Brain microvascular endothelial cell (primary cell): ENCODE measurements at regions not wholly inside any gene's neighbourhood (a gene's known extent, or its start where the extent isn't known, plus 50 kb on each side); places are given as distances from the start of the nearest gene placed in this dataset.
"Not testable (repeated sequence)": the region's sequence is repeated elsewhere in the genome, so short reads cannot be mapped to it uniquely, and the experiment has no call there.

Source experiments
- DNase-seq: peaks from one replicate; pipeline ENCODE4 v3.0.0-alpha.2; 2020
- H3K27ac ChIP-seq: fragments of 250-450 bp; sonication (Bioruptor Pico); 2 replicates; pipeline ENCODE4 v1.5.1; 2020; ENCODE audit warnings: mild to moderate bottlenecking, moderate library complexity
- H3K27me3 ChIP-seq: fragments of 250-450 bp; sonication (Bioruptor Pico); replicated peaks from 2 replicates; pipeline ENCODE4 v1.5.1; 2020; ENCODE audit warnings: mild to moderate bottlenecking
- H3K36me3 ChIP-seq: fragments of 250-450 bp; sonication (Bioruptor Pico); replicated peaks from 2 replicates; pipeline ENCODE4 v1.5.1; 2020; ENCODE audit warnings: mild to moderate bottlenecking
- H3K4me3 ChIP-seq: 2 replicates; pipeline ENCODE4 v1.5.1; 2011; ENCODE audit warnings: low read depth, mild to moderate bottlenecking, control low read depth, low read length, moderate library complexity
- in situ Hi-C: cut with HindIII; loops from 2 replicates; pipeline ENCODE4 v1.10.0; 2017; ENCODE audit warnings: low sequenced_read_pairs, low pct_ligation_motif_present
- TF ChIP-seq, protein P1 (sequence below): IDR thresholded peaks from 2 replicates; pipeline ENCODE4 v1.5.1; 2011; ENCODE audit warnings: low read depth, mild to moderate bottlenecking, moderate library complexity, low read length, control low read depth, inconsistent platforms; ENCODE audit errors: missing control alignments

DNA sequence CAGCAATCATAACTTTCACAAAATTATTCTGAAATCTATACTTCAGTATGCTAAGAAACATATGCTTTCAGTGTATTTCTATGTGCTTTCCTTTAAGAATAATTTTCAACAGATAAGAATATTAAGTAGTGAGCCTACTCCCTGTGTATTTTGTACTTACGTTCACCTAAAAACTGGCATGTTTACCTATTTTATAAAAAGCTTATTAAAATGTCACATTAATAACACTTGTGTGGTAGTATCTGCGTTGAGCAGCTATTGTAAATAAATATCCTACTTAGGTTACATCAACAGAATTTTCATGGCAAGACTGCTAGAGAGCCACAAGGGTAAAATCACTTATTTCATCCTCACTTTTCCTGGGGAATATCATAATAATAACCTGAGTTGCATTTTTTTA lies 113.4 kb upstream of the SLITRK5 start:
- H3K36me3 ChIP-seq = no peaks in the 10 kb centered on the region
- in situ Hi-C loops = no loop called here
- no peak overlapping the region for H3K4me3 ChIP-seq
- no peaks in the 10 kb centered on the region for H3K27me3 ChIP-seq
- H3K27ac ChIP-seq = no peak overlapping the region
- DNase-seq = no peak
- TF ChIP-seq, protein P1, sequence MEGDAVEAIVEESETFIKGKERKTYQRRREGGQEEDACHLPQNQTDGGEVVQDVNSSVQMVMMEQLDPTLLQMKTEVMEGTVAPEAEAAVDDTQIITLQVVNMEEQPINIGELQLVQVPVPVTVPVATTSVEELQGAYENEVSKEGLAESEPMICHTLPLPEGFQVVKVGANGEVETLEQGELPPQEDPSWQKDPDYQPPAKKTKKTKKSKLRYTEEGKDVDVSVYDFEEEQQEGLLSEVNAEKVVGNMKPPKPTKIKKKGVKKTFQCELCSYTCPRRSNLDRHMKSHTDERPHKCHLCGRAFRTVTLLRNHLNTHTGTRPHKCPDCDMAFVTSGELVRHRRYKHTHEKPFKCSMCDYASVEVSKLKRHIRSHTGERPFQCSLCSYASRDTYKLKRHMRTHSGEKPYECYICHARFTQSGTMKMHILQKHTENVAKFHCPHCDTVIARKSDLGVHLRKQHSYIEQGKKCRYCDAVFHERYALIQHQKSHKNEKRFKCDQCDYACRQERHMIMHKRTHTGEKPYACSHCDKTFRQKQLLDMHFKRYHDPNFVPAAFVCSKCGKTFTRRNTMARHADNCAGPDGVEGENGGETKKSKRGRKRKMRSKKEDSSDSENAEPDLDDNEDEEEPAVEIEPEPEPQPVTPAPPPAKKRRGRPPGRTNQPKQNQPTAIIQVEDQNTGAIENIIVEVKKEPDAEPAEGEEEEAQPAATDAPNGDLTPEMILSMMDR = no peak

GRCh38 chr13:87561580-87561979 lies 109.6 kb upstream of the SLITRK5 start:
- DNase-seq, H3K4me3 ChIP-seq, in situ Hi-C loops, H3K27ac ChIP-seq, H3K36me3 ChIP-seq, H3K27me3 ChIP-seq: not testable (repeated sequence)

- Histone ChIP-seq H3K27me3 (no peaks in the 10 kb centered on the region), H3K4me3 (no peak overlapping the region), H3K27ac (no peak overlapping the region), H3K36me3 (no peaks in the 10 kb centered on the region)
- in situ Hi-C loops = no loop called here
- TF ChIP-seq, protein P1 = no peak
- DNase-seq = no peak
Measured at GRCh38 chr13:87570669-87571068, 100.5 kb upstream of the SLITRK5 start.

DNA sequence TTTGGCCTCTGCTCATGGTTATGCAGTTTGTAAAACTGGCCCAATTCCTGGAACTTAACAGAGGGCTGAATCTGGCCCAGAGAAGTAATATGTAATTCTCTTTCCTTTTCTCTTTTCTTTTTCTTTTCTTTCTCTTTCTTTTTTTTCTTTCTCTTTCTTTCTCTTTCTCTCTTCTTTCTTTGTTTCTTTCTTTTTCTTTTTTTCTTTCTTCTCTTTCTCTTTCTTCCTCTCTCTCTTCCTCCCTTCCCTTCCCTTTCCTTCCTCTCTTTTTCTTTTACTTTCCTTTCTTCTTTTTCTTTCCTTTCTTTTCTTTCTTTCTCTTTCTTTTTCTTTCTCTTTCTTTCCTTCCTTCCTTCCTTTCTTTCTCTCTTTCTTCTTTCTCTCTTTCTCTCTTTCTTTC lies 88.8 kb upstream of the SLITRK5 start:
- H3K27ac ChIP-seq = no peak overlapping the region
- TF ChIP-seq, protein P1 = no peak
- no peak for DNase-seq
- H3K4me3 ChIP-seq = no peak overlapping the region
- no peaks in the 10 kb centered on the region for H3K27me3 ChIP-seq
- no peaks in the 10 kb centered on the region for H3K36me3 ChIP-seq
- in situ Hi-C loops = no loop called here

DNA sequence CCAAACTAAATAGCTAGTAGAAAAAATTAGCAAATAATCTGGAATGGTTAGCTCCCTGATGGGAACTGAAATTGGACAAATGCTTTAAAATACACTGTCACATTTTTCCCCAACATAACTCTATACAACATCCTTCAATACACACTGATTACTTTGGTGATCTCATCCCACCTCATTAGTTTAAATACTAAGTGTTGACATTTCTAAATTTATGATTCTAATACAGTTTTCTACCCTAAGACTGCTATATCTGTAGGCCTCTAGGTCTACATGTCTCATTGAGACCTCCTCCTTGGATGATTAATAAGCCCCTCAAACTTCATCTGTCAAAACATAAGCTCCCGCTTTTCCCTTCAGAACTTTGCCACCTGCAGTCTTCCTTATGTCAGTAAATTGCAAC lies 80.7 kb upstream of the SLITRK5 start:
- in situ Hi-C loops = no loop called here
- no peak overlapping the region for H3K27ac ChIP-seq
- TF ChIP-seq, protein P1 = no peak
- H3K36me3 ChIP-seq = no peaks in the 10 kb centered on the region
- DNase-seq = no peak
- no peak overlapping the region for H3K4me3 ChIP-seq
- H3K27me3 ChIP-seq = no peaks in the 10 kb centered on the region

DNA sequence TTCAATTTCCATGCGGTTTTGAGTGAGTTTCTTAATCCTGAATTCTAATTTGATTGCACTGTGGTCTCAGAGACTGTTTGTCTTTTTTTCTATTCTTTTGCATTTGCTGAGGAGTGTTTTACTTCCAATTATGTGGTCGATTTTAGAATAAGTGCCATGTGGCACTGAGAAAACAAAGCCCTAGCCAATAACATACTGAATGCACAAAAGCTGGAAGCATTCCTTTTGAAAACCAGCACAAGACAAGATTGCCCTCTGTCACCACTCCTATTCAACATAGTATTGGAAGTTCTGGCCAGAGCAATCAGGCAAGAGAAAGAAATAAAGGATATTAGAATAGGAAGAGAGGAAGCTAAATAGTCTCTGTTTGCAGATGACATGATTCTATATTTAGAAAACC lies 66.7 kb upstream of the SLITRK5 start:
- H3K27me3 ChIP-seq, H3K36me3 ChIP-seq, in situ Hi-C loops, DNase-seq, H3K4me3 ChIP-seq, H3K27ac ChIP-seq: not testable (repeated sequence)

GRCh38 chr13:87607266-87607665 lies 63.9 kb upstream of the SLITRK5 start:
- DNase-seq = no peak
- TF ChIP-seq, protein P1 = no peak
- no peak overlapping the region for H3K4me3 ChIP-seq
- no peak overlapping the region for H3K27ac ChIP-seq
- H3K36me3 ChIP-seq = no peaks in the 10 kb centered on the region
- H3K27me3 ChIP-seq = no peaks in the 10 kb centered on the region
- in situ Hi-C loops = no loop called here
